Adrenal gland (tissue), 5 donors: ENCODE measurements at regions not wholly inside any gene's neighbourhood (a gene's known extent, or its start where the extent isn't known, plus 50 kb on each side); places are given as distances from the start of the nearest gene placed in this dataset.

Source experiments
- POLR2A ChIP-seq, 2 donors: fragments of 450-650 bp; IDR thresholded peaks; one replicate each; pipeline ENCODE4 v1.6.1; 2017; ENCODE audit warnings: antibody characterized with exemption in 2 of 2, mild to moderate bottlenecking in 2 of 2, moderate library complexity in 1 of 2
- TF ChIP-seq, protein P1 (sequence below), 6 experiments: fragments of 450-650 bp in 4 of 6; fragments of 200-600 bp in 2 of 6; sonication (generic) in 1 of 6; IDR thresholded peaks; 1 replicate in 5 of 6; 2 replicates in 1 of 6; pipeline versions ENCODE4 v1.5.1 to v1.8.0; 2016 to 2021; ENCODE audit warnings: antibody characterized with exemption in 6 of 6, mild to moderate bottlenecking in 2 of 6, moderate library complexity in 1 of 6
- donor health status: DM: no; HTN: no; CAD: no.

DNA sequence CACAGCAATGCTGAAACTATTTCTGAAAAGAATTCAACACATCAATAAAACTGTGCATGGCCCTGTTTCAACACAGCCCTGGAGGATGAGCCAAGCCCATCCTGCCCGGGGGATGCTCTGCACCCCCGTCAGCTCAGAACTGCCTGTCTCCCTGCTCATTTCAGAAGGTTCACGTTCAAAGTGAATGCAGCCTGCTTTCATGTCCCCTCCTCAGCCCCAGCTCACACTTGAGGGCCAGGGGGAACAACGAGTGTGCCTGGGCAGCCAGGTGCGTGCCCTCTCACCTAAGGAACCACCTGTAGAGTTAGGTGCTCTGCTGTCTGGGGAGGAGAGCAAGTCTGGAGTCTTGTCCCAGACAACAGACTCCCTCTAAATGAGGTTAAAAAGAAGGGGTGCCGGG, 348.5 kb upstream of the IRX2 start:
- no peak for TF ChIP-seq POLR2A (IDR thresholded peaks at IDR 0.05)
- TF ChIP-seq, protein P1, sequence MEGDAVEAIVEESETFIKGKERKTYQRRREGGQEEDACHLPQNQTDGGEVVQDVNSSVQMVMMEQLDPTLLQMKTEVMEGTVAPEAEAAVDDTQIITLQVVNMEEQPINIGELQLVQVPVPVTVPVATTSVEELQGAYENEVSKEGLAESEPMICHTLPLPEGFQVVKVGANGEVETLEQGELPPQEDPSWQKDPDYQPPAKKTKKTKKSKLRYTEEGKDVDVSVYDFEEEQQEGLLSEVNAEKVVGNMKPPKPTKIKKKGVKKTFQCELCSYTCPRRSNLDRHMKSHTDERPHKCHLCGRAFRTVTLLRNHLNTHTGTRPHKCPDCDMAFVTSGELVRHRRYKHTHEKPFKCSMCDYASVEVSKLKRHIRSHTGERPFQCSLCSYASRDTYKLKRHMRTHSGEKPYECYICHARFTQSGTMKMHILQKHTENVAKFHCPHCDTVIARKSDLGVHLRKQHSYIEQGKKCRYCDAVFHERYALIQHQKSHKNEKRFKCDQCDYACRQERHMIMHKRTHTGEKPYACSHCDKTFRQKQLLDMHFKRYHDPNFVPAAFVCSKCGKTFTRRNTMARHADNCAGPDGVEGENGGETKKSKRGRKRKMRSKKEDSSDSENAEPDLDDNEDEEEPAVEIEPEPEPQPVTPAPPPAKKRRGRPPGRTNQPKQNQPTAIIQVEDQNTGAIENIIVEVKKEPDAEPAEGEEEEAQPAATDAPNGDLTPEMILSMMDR (IDR thresholded peaks at IDR 0.05) = no peak
